Mesendoderm (in vitro differentiated cells): ENCODE measurements at regions not wholly inside any gene's neighbourhood (a gene's known extent, or its start where the extent isn't known, plus 50 kb on each side); places are given as distances from the start of the nearest gene placed in this dataset.

ENCODE experiments used
- DNase-seq: peaks from one replicate; pipeline ENCODE4 v3.0.0; 2013
- H2AK5ac ChIP-seq: 2 replicates; pipeline ENCODE4 v1.6.1; 2013; ENCODE audit warnings: low read length, inconsistent platforms
- H2BK120ac ChIP-seq: 2 replicates; pipeline ENCODE4 v1.6.1; 2013; ENCODE audit warnings: low read depth, mild to moderate bottlenecking, low read length, moderate library complexity, mixed read lengths
- H2BK15ac ChIP-seq: replicated peaks from 2 replicates; pipeline ENCODE4 v1.6.1; 2013; ENCODE audit warnings: low read depth, mild to moderate bottlenecking, moderate library complexity
- H2BK5ac ChIP-seq: 2 replicates; pipeline ENCODE4 v1.6.1; 2013; ENCODE audit warnings: low read length, inconsistent platforms
- H3K18ac ChIP-seq: 2 replicates; pipeline ENCODE4 v1.6.1; 2013; ENCODE audit warnings: mild to moderate bottlenecking, low read length, mixed read lengths
- H3K23ac ChIP-seq: one replicate; pipeline ENCODE4 v1.6.1; 2013; ENCODE audit warnings: low read length
- H3K27ac ChIP-seq: 2 replicates; pipeline ENCODE4 v1.5.1; 2013; ENCODE audit warnings: low read depth, mild to moderate bottlenecking, inconsistent platforms, low read length, moderate library complexity
- H3K27me3 ChIP-seq: 2 replicates; pipeline ENCODE4 v1.6.1; 2013; ENCODE audit warnings: low read length, control low read depth, mild to moderate bottlenecking, inconsistent platforms; ENCODE audit not compliant: insufficient read depth, poor library complexity
- H3K36me3 ChIP-seq: 2 replicates; pipeline ENCODE4 v1.6.1; 2013; ENCODE audit warnings: low read length, inconsistent platforms; ENCODE audit not compliant: control insufficient read depth, insufficient read depth
- H3K4ac ChIP-seq: one replicate; pipeline ENCODE4 v1.6.1; 2013; ENCODE audit warnings: low read depth, mild to moderate bottlenecking, low read length, moderate library complexity
- H3K4me1 ChIP-seq: 2 replicates; pipeline ENCODE4 v1.6.1; 2013; ENCODE audit warnings: low read depth, low read length, inconsistent platforms; ENCODE audit not compliant: control insufficient read depth
- H3K4me2 ChIP-seq: 2 replicates; pipeline ENCODE4 v1.6.1; 2013; ENCODE audit warnings: low read length
- H3K4me3 ChIP-seq: 2 replicates; pipeline ENCODE4 v1.5.1; 2013; ENCODE audit warnings: mild to moderate bottlenecking, low read length
- H3K56ac ChIP-seq: one replicate; pipeline ENCODE4 v1.6.1; 2013; ENCODE audit warnings: low read length
- H3K79me1 ChIP-seq: 2 replicates; pipeline ENCODE4 v1.6.1; 2013; ENCODE audit warnings: low read length, inconsistent platforms
- H3K79me2 ChIP-seq: 2 replicates; pipeline ENCODE4 v1.6.1; 2013; ENCODE audit warnings: mild to moderate bottlenecking, low read length; ENCODE audit not compliant: control insufficient read depth, insufficient read depth
- H3K9ac ChIP-seq: 2 replicates; pipeline ENCODE4 v1.6.1; 2013; ENCODE audit warnings: low read length, inconsistent platforms
- H4K5ac ChIP-seq: one replicate; pipeline ENCODE4 v1.6.1; 2013; ENCODE audit warnings: low read length
- H4K8ac ChIP-seq: one replicate; pipeline ENCODE4 v1.6.1; 2013; ENCODE audit warnings: low read depth, mild to moderate bottlenecking, control low read depth, low read length, moderate library complexity
- WGBS: extraction: QIAGEN DNeasy Blood & Tissue Kit; methylation state at CpG from one replicate; pipeline ENCODE4 v1.1.7; 2013; ENCODE audit warnings: low lambda C conversion rate, missing lambda C conversion rate; ENCODE audit not compliant: insufficient coverage; ENCODE audit errors: extremely low coverage; 5-methylcytosine and 5-hydroxymethylcytosine counted together

GRCh38 chr19:13646758-13647157 is 117.6 kb upstream of the MRI1 start:
- Histone ChIP-seq H3K4ac (no peak overlapping the region), H2BK5ac (no peak overlapping the region), H3K4me3 (no peak overlapping the region), H2BK120ac (no peak overlapping the region), H3K56ac (no peak overlapping the region), H3K4me1 (no peaks in the 10 kb centered on the region), H2AK5ac (no peak overlapping the region), H2BK15ac (no peak overlapping the region), H3K79me1 (no peaks in the 10 kb centered on the region), H3K27me3 (no peaks in the 10 kb centered on the region), H3K4me2 (no peak overlapping the region), H4K5ac (no peak overlapping the region), H3K18ac (no peak overlapping the region), H3K36me3 (no peaks in the 10 kb centered on the region), H4K8ac (no peak overlapping the region), H3K27ac (no peak overlapping the region), H3K23ac (no peak overlapping the region), H3K79me2 (no peaks in the 10 kb centered on the region), H3K9ac (no peak overlapping the region)
- WGBS = no CpG with 5 or more reads among the region's 7 CpGs
- no peak for DNase-seq

- Histone ChIP-seq H3K4me3 (no peak overlapping the region), H3K18ac (no peak overlapping the region)
- no CpG with 5 or more reads among the region's 3 CpGs for WGBS
These were observed 119.7 kb upstream of the MRI1 start for GRCh38 chr19:13644645-13645044.

GRCh38 chr19:13640611-13641010 is 123.7 kb upstream of the MRI1 start:
- H2BK15ac ChIP-seq = no peak overlapping the region
- no peak overlapping the region for H3K4me2 ChIP-seq
- no peak overlapping the region for H3K23ac ChIP-seq
- no peak overlapping the region for H3K18ac ChIP-seq
- WGBS = no CpG with 5 or more reads among the region's 1 CpG
- no peak overlapping the region for H4K8ac ChIP-seq
- no peak for DNase-seq
- H3K56ac ChIP-seq = no peak overlapping the region
- H3K4me3 ChIP-seq = no peak overlapping the region
- H2BK5ac ChIP-seq = no peak overlapping the region
- no peak overlapping the region for H4K5ac ChIP-seq
- H2AK5ac ChIP-seq = no peak overlapping the region
- no peaks in the 10 kb centered on the region for H3K36me3 ChIP-seq
- H3K27ac ChIP-seq = no peak overlapping the region
- no peak overlapping the region for H3K9ac ChIP-seq
- H3K79me2 ChIP-seq = no peaks in the 10 kb centered on the region
- H3K79me1 ChIP-seq = no peaks in the 10 kb centered on the region
- H3K27me3 ChIP-seq = no peaks in the 10 kb centered on the region
- H3K4me1 ChIP-seq = no peaks in the 10 kb centered on the region
- H3K4ac ChIP-seq = no peak overlapping the region
- no peak overlapping the region for H2BK120ac ChIP-seq

More at GRCh38 chr19:13644645-13645044, 119.7 kb upstream of the MRI1 start:
- Histone ChIP-seq H2BK120ac (no peak overlapping the region), H3K4me1 (no peaks in the 10 kb centered on the region), H4K8ac (no peak overlapping the region), H3K56ac (no peak overlapping the region), H2BK15ac (no peak overlapping the region), H3K4ac (no peak overlapping the region), H2AK5ac (no peak overlapping the region), H3K79me1 (no peaks in the 10 kb centered on the region), H3K27me3 (no peaks in the 10 kb centered on the region), H3K36me3 (no peaks in the 10 kb centered on the region), H4K5ac (no peak overlapping the region), H3K9ac (no peak overlapping the region), H2BK5ac (no peak overlapping the region), H3K27ac (no peak overlapping the region), H3K23ac (no peak overlapping the region), H3K4me2 (no peak overlapping the region), H3K79me2 (no peaks in the 10 kb centered on the region)
- peak; percentile 22 for DNase-seq

GRCh38 chr19:13639342-13639929 is 124.9 kb upstream of the MRI1 start:
- no peak overlapping the region for H2AK5ac ChIP-seq
- no peak overlapping the region for H2BK5ac ChIP-seq
- H3K4ac ChIP-seq = no peak overlapping the region
- H3K27ac ChIP-seq = no peak overlapping the region
- no peaks in the 10 kb centered on the region for H3K79me1 ChIP-seq
- no peaks in the 10 kb centered on the region for H3K79me2 ChIP-seq
- no peak overlapping the region for H3K4me2 ChIP-seq
- H3K56ac ChIP-seq = no peak overlapping the region
- no peak overlapping the region for H4K8ac ChIP-seq
- no peak for DNase-seq
- H3K18ac ChIP-seq = no peak overlapping the region
- H3K23ac ChIP-seq = no peak overlapping the region
- no peaks in the 10 kb centered on the region for H3K27me3 ChIP-seq
- H3K4me1 ChIP-seq = no peaks in the 10 kb centered on the region
- no peaks in the 10 kb centered on the region for H3K36me3 ChIP-seq
- no peak overlapping the region for H2BK15ac ChIP-seq
- H4K5ac ChIP-seq = no peak overlapping the region
- WGBS = no CpG with 5 or more reads among the region's 7 CpGs
- no peak overlapping the region for H2BK120ac ChIP-seq
- no peak overlapping the region for H3K4me3 ChIP-seq
- no peak overlapping the region for H3K9ac ChIP-seq

- Histone ChIP-seq H2BK120ac (no peak overlapping the region), H3K4me2 (no peak overlapping the region), H3K79me2 (no peaks in the 10 kb centered on the region), H3K56ac (no peak overlapping the region), H4K8ac (no peak overlapping the region), H3K36me3 (no peaks in the 10 kb centered on the region), H2AK5ac (no peak overlapping the region), H3K27ac (no peak overlapping the region), H3K23ac (no peak overlapping the region), H3K27me3 (no peaks in the 10 kb centered on the region), H3K9ac (no peak overlapping the region), H3K4ac (no peak overlapping the region), H3K4me1 (no peaks in the 10 kb centered on the region), H2BK15ac (no peak overlapping the region), H3K18ac (no peak overlapping the region), H3K79me1 (no peaks in the 10 kb centered on the region), H2BK5ac (no peak overlapping the region), H3K4me3 (no peak overlapping the region), H4K5ac (no peak overlapping the region)
- WGBS = no CpG with 5 or more reads among the region's 6 CpGs
- DNase-seq = no peak
These were observed 126.7 kb upstream of the MRI1 start for GRCh38 chr19:13637664-13638063.

GRCh38 chr19:13634658-13635057 is 128.4 kb upstream of the CACNA1A start:
- DNase-seq = no peak
- no peak overlapping the region for H4K8ac ChIP-seq
- H2AK5ac ChIP-seq = no peak overlapping the region
- WGBS = no CpG with 5 or more reads among the region's 6 CpGs
- H2BK120ac ChIP-seq = no peak overlapping the region
- H3K23ac ChIP-seq = no peak overlapping the region
- no peak overlapping the region for H3K18ac ChIP-seq
- H2BK15ac ChIP-seq = no peak overlapping the region
- no peaks in the 10 kb centered on the region for H3K36me3 ChIP-seq
- no peak overlapping the region for H4K5ac ChIP-seq
- H3K4me3 ChIP-seq = no peak overlapping the region
- no peaks in the 10 kb centered on the region for H3K27me3 ChIP-seq
- H3K27ac ChIP-seq = no peak overlapping the region
- no peak overlapping the region for H3K4me2 ChIP-seq
- H3K56ac ChIP-seq = no peak overlapping the region
- H3K79me1 ChIP-seq = no peaks in the 10 kb centered on the region
- no peak overlapping the region for H3K4ac ChIP-seq
- no peaks in the 10 kb centered on the region for H3K79me2 ChIP-seq
- H2BK5ac ChIP-seq = no peak overlapping the region
- H3K4me1 ChIP-seq = no peaks in the 10 kb centered on the region
- H3K9ac ChIP-seq = no peak overlapping the region
